T-helper 2 cell (primary cell): ENCODE measurements at regions not wholly inside any gene's neighbourhood (a gene's known extent, or its start where the extent isn't known, plus 50 kb on each side); places are given as distances from the start of the nearest gene placed in this dataset.
A peak's percentile ranks its signal among the peaks of the same experiment; 100 is the strongest.

ENCODE experiments used
- DNase-seq, 5 experiments: peaks; one replicate each; pipeline versions ENCODE4 v3.0.0 to v3.0.0-alpha.2; 2012 to 2022

GRCh38 chr10:84798312-84798711 is 469.9 kb downstream of the CCSER2 start:
- no peak for DNase-seq

GRCh38 chr10:84801156-84801555 is 472.8 kb downstream of the CCSER2 start:
- no peak for DNase-seq

- no peak for DNase-seq
Measured at GRCh38 chr10:84801916-84802315, 473.5 kb downstream of the CCSER2 start.

GRCh38 chr10:84805149-84805548 is 476.8 kb downstream of the CCSER2 start:
- DNase-seq, result no peak

GRCh38 chr10:84811113-84811512 is 482.7 kb downstream of the CCSER2 start:
- DNase-seq, result no peak

GRCh38 chr10:84818961-84819360 is 490.6 kb downstream of the CCSER2 start:
- no peak for DNase-seq

- DNase-seq, result no peak
Measured at GRCh38 chr10:84820120-84820519, 491.7 kb downstream of the CCSER2 start.

- no peak for DNase-seq
Measured at GRCh38 chr10:84820596-84820995, 492.2 kb downstream of the CCSER2 start.

GRCh38 chr10:84822931-84823630 is 494.7 kb downstream of the CCSER2 start:
- DNase-seq, result no peak

- no peak for DNase-seq
Measured at GRCh38 chr10:84824525-84824924, 496.1 kb downstream of the CCSER2 start.

- no peak for DNase-seq
Measured at GRCh38 chr10:84825330-84825729, 496.9 kb downstream of the CCSER2 start.

- no peak for DNase-seq
Measured at GRCh38 chr10:84826704-84827103, 498.3 kb downstream of the CCSER2 start.

GRCh38 chr10:84829131-84829530 is 500.7 kb downstream of the CCSER2 start:
- no peak for DNase-seq

GRCh38 chr10:84837041-84837812 is 508.8 kb downstream of the CCSER2 start:
- no peak for DNase-seq

- DNase-seq, result no peak
Measured at GRCh38 chr10:84837877-84838276, 509.5 kb downstream of the CCSER2 start.

GRCh38 chr10:84838851-84839250 is 510.5 kb downstream of the CCSER2 start:
- DNase-seq, result no peak

GRCh38 chr10:84842593-84842992 is 514.2 kb downstream of the CCSER2 start:
- DNase-seq, result no peak

GRCh38 chr10:84844461-84844860 is 516.1 kb downstream of the CCSER2 start:
- no peak for DNase-seq

GRCh38 chr10:84845628-84846261 is 517.4 kb downstream of the CCSER2 start:
- DNase-seq, result peak in 1 of 5 experiments; percentile 25

- no peak for DNase-seq
Measured at GRCh38 chr10:84846658-84847316, 518.4 kb downstream of the CCSER2 start.

- no peak for DNase-seq
Measured at GRCh38 chr10:84848967-84849366, 520.6 kb downstream of the CCSER2 start.

GRCh38 chr10:84850826-84851225 is 522.4 kb downstream of the CCSER2 start:
- no peak for DNase-seq

- no peak for DNase-seq
Measured at GRCh38 chr10:84854439-84854838, 526.0 kb downstream of the CCSER2 start.
